Inflammatory macrophage treated with lipopolysaccharide for 1 hour (primary cell): ENCODE measurements at regions not wholly inside any gene's neighbourhood (a gene's known extent, or its start where the extent isn't known, plus 50 kb on each side); places are given as distances from the start of the nearest gene placed in this dataset.

ENCODE experiments used
- DNase-seq, 2 donors: peaks; one replicate each; pipeline ENCODE4 v3.0.0-alpha.2; 2020 to 2022

DNA sequence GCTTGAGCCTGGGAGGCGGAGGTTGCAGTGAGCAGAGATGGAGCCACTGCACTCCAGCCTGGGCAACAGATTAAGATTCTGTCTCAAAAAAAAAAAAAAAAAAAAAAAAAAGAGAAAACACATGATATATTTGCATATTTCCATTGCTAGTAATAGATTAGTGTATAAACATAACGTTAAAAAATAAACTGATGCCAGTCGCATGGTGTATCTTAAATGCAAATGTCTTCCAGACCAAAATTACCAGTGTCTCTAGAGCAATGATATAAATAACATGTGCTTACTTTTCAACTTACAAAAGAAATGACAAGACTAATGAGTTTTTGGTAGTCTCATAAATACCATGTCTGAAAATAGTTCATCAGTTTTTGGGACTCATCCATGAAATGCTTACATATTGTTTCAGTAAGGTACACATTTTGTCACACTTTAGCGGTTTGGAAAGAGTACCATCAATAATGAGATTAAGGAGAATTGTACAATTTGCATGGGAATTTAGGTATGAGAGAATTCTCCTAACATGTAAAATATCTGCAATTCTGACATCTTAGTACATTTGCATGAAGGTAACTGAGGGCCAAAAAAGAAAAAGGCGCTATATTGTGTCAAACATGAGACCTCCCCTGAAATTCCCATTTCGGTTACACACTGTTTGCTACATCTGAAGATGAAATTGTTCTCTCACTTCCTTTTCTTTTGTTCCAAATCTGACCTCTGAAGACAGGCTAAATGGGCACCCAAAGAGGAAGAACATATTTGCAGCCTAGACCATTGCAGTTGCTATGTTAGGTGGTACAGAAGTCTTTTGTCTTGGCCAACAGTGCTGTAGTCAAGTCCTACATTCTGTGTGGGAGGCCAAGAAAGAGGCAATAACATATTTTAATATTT, 51.5 kb upstream of the PIP4K2A start:
- peak; percentile 76 to 81 for DNase-seq

DNA sequence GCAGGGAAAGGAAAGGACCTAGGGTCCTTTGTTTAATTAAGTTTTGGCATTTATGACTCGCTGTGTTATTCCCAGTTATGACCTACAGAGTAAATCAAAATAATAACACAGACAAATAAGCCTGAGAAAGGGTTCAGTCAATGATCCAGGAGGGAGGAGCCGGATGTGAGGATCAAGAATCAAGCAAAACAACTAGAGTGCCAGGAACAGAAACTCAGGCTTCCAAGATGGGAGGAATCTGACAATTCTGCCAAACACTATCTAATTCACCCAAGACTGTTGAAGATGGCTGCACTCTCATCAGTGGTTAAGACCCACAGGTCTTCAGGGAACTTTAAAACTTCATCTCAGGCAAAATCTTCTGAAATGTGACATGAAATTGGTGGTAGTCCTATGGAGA, 50.3 kb upstream of the PIP4K2A start:
- DNase-seq, result no peak
